ENCODE measurements at regions not wholly inside any gene's neighbourhood (a gene's known extent, or its start where the extent isn't known, plus 50 kb on each side); places are given as distances from the start of the nearest gene placed in this dataset.

- TF ChIP-seq, protein P1, sequence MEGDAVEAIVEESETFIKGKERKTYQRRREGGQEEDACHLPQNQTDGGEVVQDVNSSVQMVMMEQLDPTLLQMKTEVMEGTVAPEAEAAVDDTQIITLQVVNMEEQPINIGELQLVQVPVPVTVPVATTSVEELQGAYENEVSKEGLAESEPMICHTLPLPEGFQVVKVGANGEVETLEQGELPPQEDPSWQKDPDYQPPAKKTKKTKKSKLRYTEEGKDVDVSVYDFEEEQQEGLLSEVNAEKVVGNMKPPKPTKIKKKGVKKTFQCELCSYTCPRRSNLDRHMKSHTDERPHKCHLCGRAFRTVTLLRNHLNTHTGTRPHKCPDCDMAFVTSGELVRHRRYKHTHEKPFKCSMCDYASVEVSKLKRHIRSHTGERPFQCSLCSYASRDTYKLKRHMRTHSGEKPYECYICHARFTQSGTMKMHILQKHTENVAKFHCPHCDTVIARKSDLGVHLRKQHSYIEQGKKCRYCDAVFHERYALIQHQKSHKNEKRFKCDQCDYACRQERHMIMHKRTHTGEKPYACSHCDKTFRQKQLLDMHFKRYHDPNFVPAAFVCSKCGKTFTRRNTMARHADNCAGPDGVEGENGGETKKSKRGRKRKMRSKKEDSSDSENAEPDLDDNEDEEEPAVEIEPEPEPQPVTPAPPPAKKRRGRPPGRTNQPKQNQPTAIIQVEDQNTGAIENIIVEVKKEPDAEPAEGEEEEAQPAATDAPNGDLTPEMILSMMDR (IDR thresholded peaks at IDR 0.05; ENCODE audit: low read depth, low read length, poor library complexity, severe bottlenecking) = no peak
- TF ChIP-seq EZH2phosphoT487 (IDR thresholded peaks at IDR 0.05; ENCODE audit: borderline replicate concordance, low read length) = no peak
Measured at GRCh38 chr5:112483704-112484103, 64.6 kb upstream of the EPB41L4A start.
